T-helper 1 cell treated with Interleukin-12 subunit alpha and Interleukin-12 subunit beta and Interleukin-4 antibody, amounts not matched to agents 30 ng/mL and 1 ng/mL, for 36 hours (primary cell): ENCODE measurements at regions not wholly inside any gene's neighbourhood (a gene's known extent, or its start where the extent isn't known, plus 50 kb on each side); places are given as distances from the start of the nearest gene placed in this dataset.

Experiments
- intact Hi-C: fragments of 100-400 bp; cut with micrococcal nuclease; formaldehyde crosslinking; loops from one replicate; pipeline ENCODE4 v1.15.1; 2024

DNA sequence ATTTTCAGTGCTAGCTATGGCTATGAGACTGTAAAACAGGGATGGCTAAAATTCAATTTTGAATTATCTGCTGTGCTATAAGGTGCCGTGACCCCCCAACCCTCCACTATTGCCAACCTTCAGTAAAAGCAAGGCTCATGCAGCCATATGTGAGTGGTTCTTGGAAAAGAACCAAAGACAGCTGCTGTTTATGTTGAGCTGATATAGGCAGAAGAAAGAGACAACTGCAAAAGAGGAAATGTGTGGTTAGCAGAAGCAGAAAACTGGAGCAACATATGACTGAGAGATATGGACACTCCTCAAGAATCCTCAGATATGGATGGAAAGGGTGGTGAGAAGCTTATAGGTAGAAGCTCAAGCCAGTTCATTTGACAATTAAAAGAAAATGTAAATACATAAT, 200.3 kb downstream of the TLE1 start:
- intact Hi-C loops = no loop called here

DNA sequence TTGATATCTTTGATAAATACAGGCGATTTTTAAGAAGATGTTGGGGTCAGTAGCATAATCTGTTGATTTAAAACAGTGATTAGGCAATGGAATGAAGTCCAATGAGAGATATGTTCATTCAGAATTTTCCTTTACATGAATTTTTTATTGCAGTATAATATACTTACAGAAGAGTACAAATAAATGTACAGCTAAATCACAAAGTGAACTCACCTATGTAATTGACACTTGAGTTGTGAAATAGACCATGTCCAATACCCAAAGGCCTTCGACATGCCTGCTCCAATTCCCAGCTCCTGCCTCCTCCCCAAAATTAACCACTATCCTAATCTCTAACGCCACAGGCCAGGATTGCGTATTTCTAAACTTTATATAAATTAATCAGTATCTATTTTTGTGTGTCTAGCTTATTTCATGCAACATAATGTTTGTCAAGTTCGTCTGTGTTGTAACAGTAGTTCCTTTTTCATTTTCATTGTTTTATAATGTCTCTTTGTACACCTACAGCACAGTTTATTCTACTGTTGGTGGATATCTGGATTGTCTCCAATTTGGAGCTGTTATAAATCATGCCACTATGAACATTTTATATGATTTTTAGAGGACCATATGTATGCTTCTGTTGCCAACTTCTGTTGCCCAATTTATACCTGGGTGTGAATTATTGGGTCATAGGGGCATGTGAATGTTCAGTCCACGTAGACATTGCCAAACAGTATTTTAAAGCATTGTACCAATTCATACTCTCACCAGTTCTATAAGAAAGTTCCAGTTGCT, 208.3 kb downstream of the TLE1 start:
- intact Hi-C loops = no loop called here

DNA sequence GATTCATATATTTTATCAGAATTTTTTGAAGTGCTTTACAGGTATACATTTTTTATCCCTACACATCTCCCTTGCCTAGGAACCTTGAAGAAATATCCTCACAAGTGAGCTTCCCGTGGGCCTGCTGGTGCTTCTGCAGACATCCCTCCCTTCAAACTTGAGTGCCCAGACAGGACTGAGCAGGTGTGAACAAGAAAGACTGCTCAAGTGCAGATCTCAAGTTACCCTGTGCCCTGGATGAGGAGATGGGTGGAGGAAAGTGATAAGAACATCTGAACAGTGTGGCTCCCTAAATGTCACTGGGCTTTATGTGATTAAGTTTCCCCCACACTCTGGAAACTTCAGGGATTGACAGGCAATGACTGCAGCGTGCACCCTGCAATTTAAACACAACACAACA, 209.8 kb downstream of the TLE1 start:
- intact Hi-C loops = no loop called here

DNA sequence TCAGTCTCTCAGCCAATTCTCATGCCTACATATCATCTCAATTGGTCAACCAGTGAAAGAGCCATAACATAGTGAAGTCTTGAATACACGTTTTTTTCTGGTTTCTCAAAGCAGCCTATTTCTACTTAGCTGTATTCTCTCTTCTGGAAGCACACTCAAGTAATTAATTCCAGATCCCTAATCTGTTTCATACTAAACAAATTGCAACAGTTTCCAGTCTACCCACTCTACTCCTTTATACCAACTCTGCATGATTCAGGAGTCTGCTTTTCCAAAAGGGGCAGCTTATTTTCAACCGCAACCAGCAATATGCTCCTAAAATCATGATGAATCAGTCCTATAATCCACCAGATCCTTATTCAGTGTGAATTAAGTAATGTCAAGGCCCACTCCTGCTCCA, 211.7 kb downstream of the TLE1 start:
- intact Hi-C loops = no loop called here

DNA sequence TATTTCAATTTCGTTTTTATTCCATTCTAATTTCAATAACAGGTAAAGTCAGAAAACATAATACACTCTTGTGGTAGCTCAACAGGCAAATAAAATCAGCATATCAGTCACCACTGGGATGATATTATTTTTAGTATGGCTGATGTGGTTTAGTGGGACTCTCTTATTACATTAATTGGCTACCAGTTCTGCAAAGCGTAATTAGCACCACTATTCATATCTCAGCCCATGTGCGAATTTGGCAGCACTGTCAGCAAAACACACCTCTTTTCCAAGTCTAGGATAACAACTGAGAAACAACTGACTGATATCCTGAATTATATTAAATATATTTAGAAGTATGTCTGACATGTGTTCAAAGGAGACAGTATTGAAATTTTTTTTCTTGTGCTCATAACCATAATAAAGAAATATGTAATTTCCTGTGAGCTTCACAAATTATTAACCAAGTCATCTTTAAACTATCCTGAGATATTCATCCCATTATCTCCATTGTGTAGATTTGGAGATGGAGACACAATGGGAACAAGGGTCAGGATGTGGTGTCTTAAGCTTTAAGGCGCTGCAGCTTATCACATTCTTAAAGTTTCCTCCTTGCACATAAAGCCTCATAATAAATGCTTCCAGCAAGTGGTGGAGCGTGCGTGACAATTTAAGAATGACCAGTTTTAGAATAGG, 212.4 kb downstream of the TLE1 start:
- intact Hi-C loops = no loop called here

DNA sequence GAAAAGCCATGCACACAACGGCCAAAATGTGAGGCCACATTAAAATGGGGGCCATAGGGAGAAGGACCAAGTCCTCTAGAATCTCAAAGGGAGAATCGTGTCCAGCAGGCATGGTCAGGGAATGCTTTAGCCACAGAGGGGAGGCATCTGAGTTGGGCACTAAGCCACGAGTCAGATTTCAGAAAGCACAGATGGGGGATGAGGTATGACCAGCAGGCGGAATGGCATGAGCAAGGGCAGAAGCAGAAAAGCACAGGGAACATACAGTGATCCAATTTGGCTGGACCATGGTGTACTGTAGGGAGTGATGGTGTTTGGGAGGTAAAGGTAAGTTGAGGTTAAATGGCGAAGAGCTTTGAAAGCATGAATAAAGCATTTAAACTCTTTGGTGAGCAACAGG, 214.6 kb downstream of the TLE1 start:
- intact Hi-C loops = no loop called here

DNA sequence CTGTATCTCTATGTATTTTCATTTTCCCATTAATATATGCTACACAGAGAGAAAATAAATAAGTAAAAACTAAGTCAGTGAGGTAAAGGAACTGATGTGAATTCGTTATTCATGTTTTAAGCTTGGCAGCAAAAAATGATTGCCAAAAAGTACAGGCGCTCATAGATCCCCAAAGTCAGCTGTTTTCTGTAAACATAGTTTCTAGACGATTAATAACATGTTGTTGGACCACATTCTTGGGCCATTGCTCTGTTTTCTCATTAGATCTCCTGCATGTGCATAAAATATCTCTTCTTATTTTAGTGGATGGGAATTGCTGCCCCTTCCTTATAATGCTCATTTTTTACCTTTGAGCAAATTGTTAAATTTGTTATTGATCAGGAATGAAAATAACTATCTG, 215.2 kb downstream of the TLE1 start:
- intact Hi-C loops = no loop called here

DNA sequence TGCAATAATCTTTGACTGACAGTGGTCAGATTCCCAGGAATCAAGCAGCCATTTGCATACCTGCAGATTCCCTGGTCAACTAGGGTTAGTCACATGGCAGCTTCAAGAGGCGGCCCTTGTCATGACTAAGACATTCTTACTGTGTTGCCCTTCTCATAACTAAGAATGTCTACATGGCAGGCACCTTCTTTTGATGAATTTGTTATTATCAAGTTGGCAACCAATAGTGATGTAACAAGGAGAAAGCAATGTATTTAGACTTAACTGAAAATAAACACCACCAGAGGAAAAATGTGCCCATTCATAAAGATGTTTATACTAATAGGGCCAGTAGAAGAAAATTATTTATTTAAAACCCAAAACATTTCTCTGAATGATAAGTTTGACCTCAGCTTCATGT, 215.6 kb downstream of the TLE1 start:
- intact Hi-C loops = no loop called here

DNA sequence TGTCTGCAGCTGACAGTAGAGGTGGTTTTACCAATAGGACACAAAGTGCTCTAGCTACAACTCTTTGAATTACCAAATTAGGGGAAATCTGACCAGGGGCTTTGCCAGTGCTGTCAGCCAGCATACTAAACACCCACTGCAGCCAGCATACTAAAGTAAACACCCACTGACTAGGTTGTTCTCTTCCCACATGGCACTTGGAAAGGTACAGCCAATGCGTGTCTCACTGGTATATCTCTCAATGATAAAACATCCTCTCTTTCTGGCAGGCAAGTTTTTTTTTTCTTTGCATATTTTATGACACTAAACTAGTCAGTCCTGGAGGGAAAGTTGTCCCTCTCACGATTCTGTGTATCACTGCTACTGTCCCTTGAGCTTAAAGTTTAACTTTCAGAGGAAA, 216.1 kb downstream of the TLE1 start:
- intact Hi-C loops = no loop called here

DNA sequence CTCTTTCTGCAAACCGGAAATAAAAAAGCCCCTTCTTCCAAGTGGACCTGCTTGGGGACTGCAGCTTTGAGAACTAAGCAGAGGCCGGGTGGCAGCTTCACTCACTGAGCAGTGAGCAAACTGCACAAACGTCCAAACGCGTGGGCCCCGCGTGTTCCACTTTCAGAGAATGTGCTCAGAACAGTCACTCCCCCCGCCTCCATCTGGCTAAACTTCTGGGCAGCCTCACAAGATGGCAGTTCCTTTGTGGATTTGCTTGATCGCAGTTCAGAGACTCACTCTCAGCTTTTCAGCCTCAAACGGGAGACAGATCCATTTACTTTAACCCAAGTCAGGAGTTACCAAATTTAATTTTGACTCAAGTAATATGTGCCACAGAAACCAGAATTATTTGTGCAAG, 216.6 kb downstream of the TLE1 start:
- intact Hi-C loops = no loop called here

DNA sequence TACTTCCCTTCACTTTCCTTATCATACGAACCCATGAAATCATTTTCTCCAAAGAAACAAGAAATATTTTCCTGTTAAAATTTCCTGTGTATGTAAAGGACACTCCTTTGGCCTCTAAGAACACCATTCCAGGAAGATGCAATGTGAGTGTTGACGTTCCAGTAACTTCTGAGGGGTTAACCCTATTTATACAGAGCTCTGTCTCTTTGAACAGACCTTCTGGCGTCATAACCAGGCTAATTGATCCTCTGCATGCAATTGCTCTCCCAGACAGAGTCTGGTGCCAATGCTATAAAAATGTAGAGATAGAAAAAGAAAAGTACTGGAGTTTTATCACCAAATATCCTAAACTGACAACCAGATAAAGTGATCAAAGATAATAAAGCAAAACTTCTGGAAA, 218.5 kb downstream of the TLE1 start:
- intact Hi-C loops = no loop called here

DNA sequence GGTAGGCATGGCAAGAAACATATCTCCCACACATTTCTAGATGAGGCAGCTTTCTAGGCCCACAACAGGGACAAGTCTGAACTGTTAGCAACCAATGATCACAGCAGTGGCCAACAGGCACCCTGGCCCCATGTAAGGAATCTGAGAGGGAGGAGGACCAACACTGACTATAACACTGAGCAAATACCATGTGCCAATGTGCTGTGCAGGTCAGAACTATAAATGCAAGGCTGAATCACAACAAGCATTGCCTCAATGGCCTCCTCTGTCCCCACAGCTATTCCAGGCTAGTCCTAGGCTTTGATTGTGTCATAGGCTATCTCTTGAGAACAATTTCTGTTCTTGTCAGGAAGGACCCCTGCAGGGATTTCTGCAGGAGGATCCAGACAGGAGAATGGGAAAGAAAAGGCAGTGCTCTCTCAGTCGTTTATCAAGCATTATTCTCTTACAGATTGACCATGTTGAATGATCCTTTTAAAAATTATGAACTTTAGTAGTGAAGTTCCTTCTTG, 221.2 kb downstream of the TLE1 start:
- intact Hi-C loops = no loop called here

DNA sequence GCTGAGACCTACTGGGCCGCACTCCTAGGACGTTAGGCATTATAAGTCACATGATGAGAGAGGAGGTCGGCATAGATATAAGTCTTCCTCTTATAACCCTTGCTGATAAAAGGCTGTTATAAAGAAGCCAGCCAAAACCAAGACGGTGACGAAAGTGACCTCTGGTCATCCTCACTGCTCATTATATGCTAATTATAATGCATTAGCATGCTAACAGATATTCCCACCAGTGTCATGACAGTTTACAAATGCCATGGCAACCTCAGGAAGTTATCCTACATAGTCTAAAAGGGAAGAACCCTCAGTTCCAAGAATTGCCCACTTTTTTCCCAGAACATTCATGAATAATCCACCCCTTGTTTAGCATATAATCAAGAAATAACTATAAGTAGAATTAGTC, 222.4 kb downstream of the TLE1 start:
- intact Hi-C loops = no loop called here

DNA sequence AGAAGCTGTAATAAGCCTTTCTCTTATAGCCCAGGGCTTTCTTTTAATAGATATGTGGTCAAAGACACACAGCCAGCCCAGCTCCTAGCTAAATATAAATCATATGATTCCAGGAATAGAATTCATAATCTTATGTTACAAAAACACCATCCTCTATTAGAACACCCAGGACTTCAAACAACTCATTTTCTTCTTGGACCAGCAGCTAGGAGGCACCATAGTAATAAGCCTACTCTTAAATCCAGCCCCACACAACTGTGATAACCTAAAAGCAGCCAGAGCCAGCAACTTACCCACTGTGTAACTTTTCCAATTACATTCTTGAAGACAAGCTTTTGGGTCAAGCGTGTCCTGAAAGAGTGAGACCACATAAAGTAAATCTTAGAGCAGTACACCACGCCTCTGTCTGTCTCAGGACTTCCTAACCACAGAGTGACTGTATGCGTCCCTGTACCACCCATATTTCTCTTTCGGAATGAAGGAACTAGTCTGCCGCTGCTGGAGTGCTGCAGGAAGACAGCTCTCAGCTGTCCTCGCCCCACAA, 223.8 kb downstream of the TLE1 start:
- intact Hi-C loops = no loop called here

DNA sequence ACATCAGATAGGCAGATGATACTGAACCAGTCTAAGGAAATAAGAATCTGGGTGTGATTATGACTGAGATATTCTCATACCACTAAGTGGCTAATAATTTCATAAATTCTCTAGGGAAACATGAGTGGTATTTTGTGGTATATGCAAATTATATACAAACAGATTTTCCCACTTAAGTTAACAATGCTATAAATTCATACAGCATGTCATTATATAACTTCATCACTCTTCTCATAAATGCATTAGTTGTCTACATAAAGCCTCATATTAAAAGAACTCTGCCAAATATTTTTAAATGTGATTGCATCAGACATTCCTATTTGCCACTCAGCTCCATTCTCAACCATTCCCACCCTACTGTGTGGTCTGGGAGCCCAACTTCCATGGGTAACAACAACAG, 226.5 kb downstream of the TLE1 start:
- intact Hi-C loops = no loop called here

DNA sequence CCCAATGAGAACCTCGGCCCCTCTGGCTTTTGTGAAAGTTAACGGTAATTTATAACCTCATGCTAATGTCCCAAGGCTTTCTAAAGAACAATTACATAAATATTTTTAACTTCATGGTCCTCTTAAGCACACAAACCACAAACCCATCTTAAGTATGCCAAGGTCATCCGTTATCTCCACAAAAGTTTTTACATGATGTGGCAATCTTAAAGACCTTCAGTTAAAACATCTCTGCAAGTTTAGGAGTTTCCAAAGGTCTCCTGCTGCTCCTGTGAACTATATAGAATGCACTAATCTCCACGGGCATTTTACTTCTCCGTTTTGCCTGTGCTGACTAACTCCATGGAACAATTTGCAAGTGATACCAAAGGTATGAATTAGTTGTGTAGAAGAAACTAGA, 228.2 kb downstream of the TLE1 start:
- intact Hi-C loops = no loop called here

DNA sequence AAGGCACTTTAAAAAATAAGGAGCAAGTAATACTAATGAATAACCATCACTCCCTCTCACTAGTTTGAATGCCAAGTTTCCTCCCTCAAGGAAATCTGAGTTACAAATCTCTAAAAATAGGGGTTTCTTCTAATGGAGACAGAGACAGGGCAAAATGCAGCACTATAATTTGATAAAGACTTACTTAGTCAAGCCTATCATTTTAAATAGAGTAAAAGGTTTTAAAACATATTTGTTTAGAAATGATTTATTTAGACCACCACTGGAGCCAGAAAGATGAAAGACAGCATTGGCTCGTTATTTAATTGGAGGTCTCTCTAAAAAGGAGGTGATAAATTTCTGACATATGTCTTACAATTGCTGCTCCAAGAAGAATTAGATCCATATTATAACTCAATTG, 228.7 kb downstream of the TLE1 start:
- intact Hi-C loops = no loop called here

DNA sequence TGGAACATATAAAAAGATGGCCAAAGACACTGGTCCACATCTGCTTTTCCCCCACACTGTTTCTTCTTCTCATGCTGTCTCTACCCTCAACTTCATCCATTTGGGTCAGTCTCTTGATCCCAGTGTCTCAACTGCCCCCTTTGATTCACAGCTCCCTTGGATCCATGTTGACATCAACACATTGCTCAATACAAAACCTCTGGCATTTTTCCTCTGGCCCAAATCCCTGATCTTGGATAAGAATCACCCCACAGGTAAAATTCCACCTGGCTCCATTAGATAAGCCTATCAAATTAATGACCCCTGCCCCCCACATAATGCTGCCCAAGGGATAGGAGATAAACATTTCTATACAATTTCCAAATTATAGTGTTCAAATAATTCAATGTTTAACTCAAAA, 229.8 kb downstream of the TLE1 start:
- intact Hi-C loops = no loop called here

DNA sequence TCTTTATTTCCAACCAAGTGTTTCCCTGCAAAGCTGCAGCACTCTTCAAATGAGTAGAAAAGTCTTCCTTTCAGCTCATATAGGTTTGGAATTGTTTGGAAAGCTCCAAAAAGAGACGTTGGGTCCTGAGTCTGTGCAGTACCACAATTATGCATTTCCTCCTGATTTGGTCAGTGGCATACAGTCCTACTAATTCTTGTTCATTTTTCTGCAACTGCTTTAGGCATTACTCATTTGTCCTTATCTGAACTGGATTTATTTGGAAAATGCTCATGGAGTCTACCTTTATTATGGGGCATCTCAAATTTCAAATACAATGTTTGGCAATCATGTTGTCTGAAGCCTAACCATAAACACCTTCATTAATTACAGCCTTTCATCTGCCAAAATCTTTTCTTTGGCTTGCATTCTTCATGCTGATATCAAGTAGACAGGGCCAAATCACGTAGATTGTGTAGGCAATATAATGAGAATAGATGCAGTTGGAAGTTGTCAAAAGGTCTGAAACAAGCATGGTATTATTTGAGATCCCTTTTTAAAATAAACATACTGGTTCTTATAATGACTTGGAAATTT, 232.8 kb downstream of the TLE1 start:
- intact Hi-C loops = no loop called here

DNA sequence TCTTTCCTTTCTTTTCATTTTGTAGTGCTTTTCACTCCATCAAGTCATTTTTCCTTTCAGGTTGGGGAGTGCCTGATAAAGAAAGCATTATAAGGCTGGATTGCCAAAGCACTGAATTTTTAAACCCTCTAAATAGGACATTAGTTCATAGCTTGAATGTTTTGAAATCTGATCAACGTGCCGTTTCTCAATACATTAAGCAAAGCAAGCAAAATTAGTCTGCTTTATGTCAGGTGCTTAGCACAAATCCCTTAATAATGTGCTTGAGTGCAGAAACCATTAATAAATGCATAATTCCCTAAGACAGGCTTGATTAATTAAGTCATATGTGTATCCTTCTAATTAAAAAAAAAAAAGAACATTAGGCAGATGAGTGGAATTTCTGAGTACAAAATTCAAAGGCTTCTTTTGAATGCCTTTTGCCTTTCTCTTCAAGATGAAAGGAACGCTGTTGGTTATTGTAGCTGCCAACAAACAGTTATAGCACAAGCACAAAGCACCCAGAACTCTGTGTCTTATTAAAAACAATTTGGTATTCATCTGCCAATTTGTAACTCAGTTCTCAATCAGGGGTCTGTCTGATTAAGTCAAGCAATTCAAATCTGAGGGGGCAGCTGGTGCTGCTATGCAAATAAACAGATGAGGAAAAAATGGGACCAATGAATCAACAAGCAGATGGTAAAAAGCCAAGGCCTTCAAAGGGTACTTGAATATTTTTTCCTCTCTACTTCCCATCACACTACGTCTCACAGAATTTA, 233.7 kb downstream of the TLE1 start:
- intact Hi-C loops = no loop called here

DNA sequence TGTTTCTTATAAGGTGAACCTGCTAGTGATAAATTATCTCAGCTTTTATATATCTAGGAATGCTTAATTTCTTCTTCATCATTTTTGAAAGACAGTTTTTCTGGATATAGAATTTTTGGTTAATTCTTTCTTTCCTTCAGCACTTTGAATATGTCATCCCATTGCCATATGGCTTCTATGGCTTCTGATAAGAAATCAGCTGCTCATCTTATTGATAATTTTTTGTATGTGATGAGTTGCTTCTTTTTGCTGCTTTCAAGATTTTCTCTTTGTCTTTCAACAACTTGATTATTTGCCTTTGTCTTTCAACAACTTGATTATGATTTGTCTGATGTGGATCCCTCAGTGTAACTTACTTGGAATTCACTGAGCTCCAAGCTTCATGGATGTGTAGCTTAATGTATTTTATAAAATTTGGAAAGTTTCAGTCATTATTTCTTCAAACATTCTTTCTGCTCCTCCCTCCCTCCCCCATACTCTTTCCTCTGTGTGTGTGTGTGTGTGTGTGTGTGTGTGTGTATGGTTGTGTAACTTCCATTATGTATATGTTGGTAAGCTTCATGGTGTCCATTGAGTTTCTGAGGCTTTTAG, 243.9 kb downstream of the TLE1 start:
- intact Hi-C loops = no loop called here
